H9 (cell line): ENCODE measurements at regions not wholly inside any gene's neighbourhood (a gene's known extent, or its start where the extent isn't known, plus 50 kb on each side); places are given as distances from the start of the nearest gene placed in this dataset.

Experiments
- DNase-seq: peaks from one replicate; pipeline ENCODE4 v3.0.0-alpha.2; 2017
- H2AFZ ChIP-seq: one replicate; pipeline ENCODE4 v1.6.1; 2013; ENCODE audit warnings: mild to moderate bottlenecking, low read length, control low read depth, moderate library complexity
- H2AK5ac ChIP-seq: 2 replicates; pipeline ENCODE4 v1.6.1; 2013; ENCODE audit warnings: low read length, control low read depth, mixed read lengths; ENCODE audit not compliant: insufficient read length
- H2BK120ac ChIP-seq: one replicate; pipeline ENCODE4 v1.6.1; 2013; ENCODE audit warnings: low read depth, mild to moderate bottlenecking, low read length, control low read depth, inconsistent platforms; ENCODE audit not compliant: poor library complexity, severe bottlenecking
- H2BK12ac ChIP-seq: 2 replicates; pipeline ENCODE4 v1.6.1; 2013; ENCODE audit warnings: low read length, control low read depth, mixed read lengths, low read depth; ENCODE audit not compliant: insufficient read length
- H2BK15ac ChIP-seq: 2 replicates; pipeline ENCODE4 v1.6.1; 2013; ENCODE audit warnings: low read depth, low read length, control low read depth
- H2BK20ac ChIP-seq: one replicate; pipeline ENCODE4 v1.6.1; 2013; ENCODE audit warnings: low read depth, mild to moderate bottlenecking, low read length, control low read depth, inconsistent platforms; ENCODE audit not compliant: poor library complexity, severe bottlenecking
- H2BK5ac ChIP-seq: 2 replicates; pipeline ENCODE4 v1.6.1; 2013; ENCODE audit warnings: low read length, control low read depth, mixed read lengths; ENCODE audit not compliant: insufficient read length
- H3K14ac ChIP-seq: 2 replicates; pipeline ENCODE4 v1.6.1; 2013; ENCODE audit warnings: low read length, control low read depth; ENCODE audit not compliant: insufficient read depth
- H3K18ac ChIP-seq: 2 replicates; pipeline ENCODE4 v1.6.1; 2013; ENCODE audit warnings: low read depth, mild to moderate bottlenecking, mixed read lengths, low read length, control low read depth; ENCODE audit not compliant: insufficient read length
- H3K23ac ChIP-seq: 2 replicates; pipeline ENCODE4 v1.6.1; 2013; ENCODE audit warnings: low read length, control low read depth, mixed read lengths, low read depth; ENCODE audit not compliant: insufficient read length
- H3K23me2 ChIP-seq: 2 replicates; pipeline ENCODE4 v1.6.1; 2013; ENCODE audit warnings: low read depth, mild to moderate bottlenecking, mixed read lengths, low read length, control low read depth; ENCODE audit not compliant: insufficient read length, poor library complexity, severe bottlenecking
- H3K27ac ChIP-seq: 2 replicates; pipeline ENCODE4 v1.5.1; 2013; ENCODE audit warnings: low read length, control low read depth, mixed read lengths, low read depth; ENCODE audit not compliant: insufficient read length
- H3K27me3 ChIP-seq: 2 replicates; pipeline ENCODE4 v1.6.1; 2013; ENCODE audit warnings: low read length, control low read depth, inconsistent platforms; ENCODE audit not compliant: insufficient read depth
- H3K4ac ChIP-seq: 2 replicates; pipeline ENCODE4 v1.6.1; 2013; ENCODE audit warnings: low read depth, mild to moderate bottlenecking, control low read depth, inconsistent platforms, low read length, moderate library complexity
- H3K4me1 ChIP-seq: 2 replicates; pipeline ENCODE4 v1.6.1; 2013; ENCODE audit warnings: low read length, control low read depth, inconsistent platforms; ENCODE audit not compliant: insufficient read depth
- H3K4me2 ChIP-seq: 2 replicates; pipeline ENCODE4 v1.6.1; 2013; ENCODE audit warnings: low read length, control low read depth, mixed read lengths; ENCODE audit not compliant: insufficient read length, insufficient read depth
- H3K56ac ChIP-seq: 2 replicates; pipeline ENCODE4 v1.6.1; 2013; ENCODE audit warnings: low read depth, mild to moderate bottlenecking, mixed read lengths, low read length, control low read depth; ENCODE audit not compliant: insufficient read length
- H3K79me1 ChIP-seq: 2 replicates; pipeline ENCODE4 v1.6.1; 2013; ENCODE audit warnings: low read depth, mild to moderate bottlenecking, moderate library complexity, low read length, control low read depth, inconsistent platforms; ENCODE audit not compliant: insufficient read depth, poor library complexity, severe bottlenecking
- H3K79me2 ChIP-seq: 2 replicates; pipeline ENCODE4 v1.6.1; 2013; ENCODE audit warnings: low read length, control low read depth, inconsistent platforms; ENCODE audit not compliant: insufficient read depth
- H3K9ac ChIP-seq: 2 replicates; pipeline ENCODE4 v1.6.1; 2013; ENCODE audit warnings: low read length, control low read depth, mixed read lengths; ENCODE audit not compliant: insufficient read length; ENCODE audit errors: extremely low read depth
- H3K9me3 ChIP-seq: one replicate; pipeline ENCODE4 v1.6.1; 2013; ENCODE audit warnings: low read depth, low read length, inconsistent platforms; ENCODE audit not compliant: control insufficient read depth
- H3T11ph ChIP-seq: one replicate; pipeline ENCODE4 v1.6.1; 2013; ENCODE audit warnings: mild to moderate bottlenecking, low read length, control low read depth, inconsistent platforms
- H4K20me1 ChIP-seq: one replicate; pipeline ENCODE4 v1.6.1; 2013; ENCODE audit not compliant: control insufficient read depth, insufficient read length, insufficient read depth
- H4K5ac ChIP-seq: 2 replicates; pipeline ENCODE4 v1.6.1; 2013; ENCODE audit warnings: low read depth, mild to moderate bottlenecking, mixed read lengths, low read length, control low read depth; ENCODE audit not compliant: insufficient read length
- H4K8ac ChIP-seq: replicated peaks from 2 replicates; pipeline ENCODE4 v1.6.1; 2013; ENCODE audit warnings: low read length, control low read depth, mixed read lengths, low read depth; ENCODE audit not compliant: insufficient read length
- H4K91ac ChIP-seq: 2 replicates; pipeline ENCODE4 v1.6.1; 2013; ENCODE audit warnings: low read depth, mild to moderate bottlenecking, moderate library complexity, mixed read lengths, low read length, control low read depth; ENCODE audit not compliant: insufficient read length
- H3K27ac Mint-ChIP-seq, 3 experiments: 2 replicates in 2 of 3; 3 replicates in 1 of 3; pipeline ENCODE4 v1.8.0; 2020 to 2021; ENCODE audit warnings: mixed read lengths in 3 of 3, mild to moderate bottlenecking in 1 of 3, moderate library complexity in 1 of 3
- H3K27me3 Mint-ChIP-seq: 2 replicates; pipeline ENCODE4 v1.8.0; 2021; ENCODE audit warnings: low read depth, mild to moderate bottlenecking, moderate library complexity, mixed read lengths
- H3K36me3 Mint-ChIP-seq, 3 experiments: 2 replicates in 2 of 3; 3 replicates in 1 of 3; pipeline ENCODE4 v1.8.0; 2020 to 2021; ENCODE audit warnings: low read depth in 3 of 3, mixed read lengths in 3 of 3; ENCODE audit not compliant: insufficient read depth in 1 of 3
- H3K4me1 Mint-ChIP-seq, 2 experiments: 2 replicates each; pipeline ENCODE4 v1.8.0; 2020; ENCODE audit warnings: mixed read lengths in 2 of 2
- H3K4me3 Mint-ChIP-seq, 2 experiments: 2 replicates in 1 of 2; 3 replicates in 1 of 2; pipeline ENCODE4 v1.8.0; 2020 to 2021; ENCODE audit warnings: mild to moderate bottlenecking in 2 of 2, mixed read lengths in 2 of 2, moderate library complexity in 1 of 2
- H3K9me3 Mint-ChIP-seq, 2 experiments: 2 replicates in 1 of 2; 3 replicates in 1 of 2; pipeline ENCODE4 v1.8.0; 2020; ENCODE audit warnings: mild to moderate bottlenecking in 2 of 2, mixed read lengths in 2 of 2, moderate library complexity in 1 of 2
- CTCF ChIP-seq: fragments of 200-600 bp; sonication (generic); conservative IDR thresholded peaks from 3 replicates; pipeline ENCODE4 v1.8.0; 2021; ENCODE audit warnings: antibody characterized with exemption, mild to moderate bottlenecking
- WGBS: extraction: QIAGEN DNeasy Blood & Tissue Kit; methylation state at CpG from one replicate; pipeline ENCODE4 v1.1.7; 2013; ENCODE audit warnings: missing lambda C conversion rate, low lambda C conversion rate, mixed read lengths; ENCODE audit not compliant: insufficient read length; ENCODE audit errors: extremely low coverage; 5-methylcytosine and 5-hydroxymethylcytosine counted together

DNA sequence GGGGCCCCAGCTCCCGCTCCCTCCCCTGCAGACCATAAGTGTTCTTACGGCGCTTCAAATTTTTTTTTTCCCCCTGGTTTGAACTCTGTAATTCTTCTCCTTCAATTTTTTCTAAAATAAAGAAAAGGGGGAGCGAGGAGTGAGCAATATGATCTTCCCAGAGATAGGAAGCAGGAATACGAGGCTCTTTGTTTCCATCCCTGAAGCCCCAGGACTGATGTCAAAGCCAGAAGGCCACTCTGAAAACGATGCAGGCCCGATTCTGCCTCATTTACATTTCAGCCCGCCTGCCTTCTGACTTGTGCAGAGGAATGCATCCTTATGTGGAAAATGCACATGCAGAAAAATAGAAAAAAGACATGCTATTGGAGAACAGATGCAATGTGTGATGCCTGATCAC lies 401.5 kb upstream of the MKI67 start:
- Mint-ChIP-seq H3K9me3 (no peaks in the 10 kb centered on the region), H3K36me3 (no peaks in the 10 kb centered on the region), H3K4me3 (no peak overlapping the region), H3K27me3 (peaks cover 2% of the 10 kb centered on the region; the same call in 1 of the 2 replicates), H3K4me1 (peaks cover 31 to 32% of the 10 kb centered on the region in 2 experiments), H3K27ac (peak overlapping the region in 1 of 3 experiments; percentile 18; a peak in 2 of 7 replicates)
- Histone ChIP-seq H4K20me1 (no peaks in the 10 kb centered on the region), H2BK12ac (no peak overlapping the region), H3K18ac (no peak overlapping the region), H3K23me2 (no peaks in the 10 kb centered on the region), H2AFZ (no peak overlapping the region), H3K79me2 (no peaks in the 10 kb centered on the region), H2AK5ac (no peak overlapping the region), H3K23ac (no peak overlapping the region), H2BK15ac (no peak overlapping the region), H2BK20ac (no peak overlapping the region), H4K8ac (no peak overlapping the region), H4K5ac (no peak overlapping the region), H2BK120ac (no peak overlapping the region), H3K9me3 (no peaks in the 10 kb centered on the region), H3K4me1 (peaks cover 7% of the 10 kb centered on the region; the same call in 1 of the 2 replicates), H3K79me1 (no peaks in the 10 kb centered on the region), H4K91ac (no peak overlapping the region), H3K27me3 (no peaks in the 10 kb centered on the region; the same call in 1 of the 2 replicates), H3K9ac (no peak overlapping the region), H2BK5ac (no peak overlapping the region), H3K56ac (no peak overlapping the region), H3T11ph (no peak overlapping the region), H3K4ac (no peak overlapping the region), H3K14ac (no peak overlapping the region), H3K4me2 (no peak overlapping the region), H3K27ac (no peak overlapping the region)
- WGBS, result no CpG with 5 or more reads among the region's 8 CpGs
- no peak for TF ChIP-seq CTCF
- no peak for DNase-seq
